A673 (cell line): ENCODE measurements at regions not wholly inside any gene's neighbourhood (a gene's known extent, or its start where the extent isn't known, plus 50 kb on each side); places are given as distances from the start of the nearest gene placed in this dataset.
A peak's percentile ranks its signal among the peaks of the same experiment; 100 is the strongest.

Experiments
- BruUV-seq: library from RNA; stranded (reverse); fragments of 400-500 nt; replicated peaks from 2 replicates; lab custom pipeline; 2021; lab: Mats Ljungman, UMichigan
- CTCF ChIA-PET: fragments of 300-600 bp; sonication (Branson Sonifier 250); formaldehyde crosslinking; loops from one replicate; lab custom pipeline; 2022; ENCODE audit warnings: antibody characterized with exemption; lab: Charles Lee
- POLR2A ChIA-PET: fragments of 300-600 bp; sonication (Branson Sonifier 250); formaldehyde crosslinking; loops from one replicate; lab custom pipeline; 2022; ENCODE audit warnings: antibody characterized with exemption; ENCODE audit not compliant: low non-redundant PET; lab: Charles Lee
- DNase-seq: peaks from one replicate; pipeline ENCODE4 v3.0.0-alpha.2; 2015; ENCODE audit warnings: low spot score
- H3K27ac ChIP-seq: fragments of 200-600 bp; sonication (generic); 2 replicates; pipeline ENCODE4 v1.5.1; 2016; ENCODE audit warnings: mixed run types, low read depth, mild to moderate bottlenecking, mixed read lengths, antibody characterized with exemption, low read length; ENCODE audit not compliant: poor library complexity, severe bottlenecking
- H3K27me3 ChIP-seq: fragments of 200-600 bp; sonication (generic); replicated peaks from 2 replicates; pipeline ENCODE4 v1.6.1; 2017; ENCODE audit warnings: mixed run types, low read depth, mild to moderate bottlenecking, mixed read lengths, antibody characterized with exemption, low read length; ENCODE audit not compliant: insufficient read depth, poor library complexity
- H3K36me3 ChIP-seq: fragments of 200-600 bp; sonication (generic); 2 replicates; pipeline ENCODE4 v1.6.1; 2016; ENCODE audit warnings: mixed run types, mild to moderate bottlenecking, mixed read lengths, antibody characterized with exemption, low read length; ENCODE audit not compliant: insufficient read depth, poor library complexity, severe bottlenecking
- H3K4me1 ChIP-seq: fragments of 200-600 bp; sonication (generic); 2 replicates; pipeline ENCODE4 v1.6.1; 2017; ENCODE audit warnings: mixed run types, mild to moderate bottlenecking, mixed read lengths, antibody characterized with exemption, low read length; ENCODE audit not compliant: insufficient read depth, poor library complexity, severe bottlenecking
- H3K4me3 ChIP-seq: fragments of 200-600 bp; sonication (generic); 2 replicates; pipeline ENCODE4 v1.5.1; 2016; ENCODE audit warnings: low read depth, mixed run types, mild to moderate bottlenecking, mixed read lengths, low read length; ENCODE audit not compliant: poor library complexity, severe bottlenecking
- H3K9me3 ChIP-seq: fragments of 200-600 bp; sonication (generic); 2 replicates; pipeline ENCODE4 v1.6.1; 2016; ENCODE audit warnings: mixed run types, low read depth, mild to moderate bottlenecking, mixed read lengths, antibody characterized with exemption, low read length; ENCODE audit not compliant: poor library complexity, severe bottlenecking
- EZH2 ChIP-seq: fragments of 200-600 bp; sonication (generic); IDR thresholded peaks from 2 replicates; pipeline ENCODE4 v1.6.1; 2017; ENCODE audit warnings: borderline replicate concordance, low read depth, mild to moderate bottlenecking, mixed read lengths, antibody characterized with exemption, low read length; ENCODE audit not compliant: poor library complexity, severe bottlenecking
- intact Hi-C: fragments of 100-400 bp; cut with micrococcal nuclease; formaldehyde crosslinking; loops from one replicate; pipeline ENCODE4 v1.10.0; 2022; ENCODE audit not compliant: unreplicated experiment
- TF ChIP-seq, protein P1 (sequence below): fragments of 300-800, 200-600 bp; sonication (generic); conservative IDR thresholded peaks from 2 replicates; pipeline ENCODE4 v1.5.1; 2017; ENCODE audit warnings: low read depth, mild to moderate bottlenecking, antibody characterized with exemption, low read length, moderate library complexity, mixed read lengths

GRCh38 chr3:103690536-103690935 lies 1255.7 kb downstream of the ZPLD1 start:
- POLR2A ChIA-PET, result no interaction called here
- TF ChIP-seq, protein P1, sequence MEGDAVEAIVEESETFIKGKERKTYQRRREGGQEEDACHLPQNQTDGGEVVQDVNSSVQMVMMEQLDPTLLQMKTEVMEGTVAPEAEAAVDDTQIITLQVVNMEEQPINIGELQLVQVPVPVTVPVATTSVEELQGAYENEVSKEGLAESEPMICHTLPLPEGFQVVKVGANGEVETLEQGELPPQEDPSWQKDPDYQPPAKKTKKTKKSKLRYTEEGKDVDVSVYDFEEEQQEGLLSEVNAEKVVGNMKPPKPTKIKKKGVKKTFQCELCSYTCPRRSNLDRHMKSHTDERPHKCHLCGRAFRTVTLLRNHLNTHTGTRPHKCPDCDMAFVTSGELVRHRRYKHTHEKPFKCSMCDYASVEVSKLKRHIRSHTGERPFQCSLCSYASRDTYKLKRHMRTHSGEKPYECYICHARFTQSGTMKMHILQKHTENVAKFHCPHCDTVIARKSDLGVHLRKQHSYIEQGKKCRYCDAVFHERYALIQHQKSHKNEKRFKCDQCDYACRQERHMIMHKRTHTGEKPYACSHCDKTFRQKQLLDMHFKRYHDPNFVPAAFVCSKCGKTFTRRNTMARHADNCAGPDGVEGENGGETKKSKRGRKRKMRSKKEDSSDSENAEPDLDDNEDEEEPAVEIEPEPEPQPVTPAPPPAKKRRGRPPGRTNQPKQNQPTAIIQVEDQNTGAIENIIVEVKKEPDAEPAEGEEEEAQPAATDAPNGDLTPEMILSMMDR, result no peak
- TF ChIP-seq EZH2, result no peak
- intact Hi-C loops, result no loop called here
- DNase-seq, result peak; percentile 34
- Histone ChIP-seq H3K36me3 (no peaks in the 10 kb centered on the region), H3K9me3 (no peaks in the 10 kb centered on the region), H3K27me3 (no peaks in the 10 kb centered on the region), H3K4me3 (no peak overlapping the region), H3K27ac (no peak overlapping the region), H3K4me1 (peaks cover 12% of the 10 kb centered on the region)
- no TSS peak for BruUV-seq
- CTCF ChIA-PET, result no interaction called here

- peaks cover 4% of the 10 kb centered on the region for H3K4me1 ChIP-seq
- ChIA-PET POLR2A (no interaction called here), CTCF (no interaction called here)
- BruUV-seq, result no TSS peak
- no peak overlapping the region for H3K4me3 ChIP-seq
- intact Hi-C loops, result no loop called here
- peak; percentile 27 for DNase-seq
- no peaks in the 10 kb centered on the region for H3K36me3 ChIP-seq
- H3K27me3 ChIP-seq, result no peaks in the 10 kb centered on the region
- H3K9me3 ChIP-seq, result no peaks in the 10 kb centered on the region
- no peak for TF ChIP-seq EZH2
- TF ChIP-seq, protein P1, result no peak
- no peak overlapping the region for H3K27ac ChIP-seq
These were observed 1259.0 kb downstream of the ZPLD1 start for GRCh38 chr3:103693831-103694230.

- intact Hi-C loops, result no loop called here
- POLR2A ChIA-PET, result no interaction called here
- Histone ChIP-seq H3K27me3 (no peaks in the 10 kb centered on the region), H3K27ac (no peak overlapping the region), H3K9me3 (no peaks in the 10 kb centered on the region), H3K4me1 (peaks cover 4% of the 10 kb centered on the region), H3K36me3 (no peaks in the 10 kb centered on the region), H3K4me3 (no peak overlapping the region)
- no TSS peak for BruUV-seq
- CTCF ChIA-PET, result no interaction called here
- DNase-seq, result no peak
- TF ChIP-seq, protein P1, result no peak
These were observed 1263.8 kb downstream of the ZPLD1 start for GRCh38 chr3:103698646-103699045.
